ENCODE measurements at regions not wholly inside any gene's neighbourhood (a gene's known extent, or its start where the extent isn't known, plus 50 kb on each side); places are given as distances from the start of the nearest gene placed in this dataset.
A peak's percentile ranks its signal among the peaks of the same experiment; 100 is the strongest.

- no peak for DNase-seq
These were observed 80.7 kb upstream of the DUSP5 start for GRCh38 chr10:110416776-110417711.

- no peak for DNase-seq
These were observed 79.5 kb upstream of the DUSP5 start for GRCh38 chr10:110418218-110418617.

- no peak for DNase-seq
These were observed 78.4 kb upstream of the DUSP5 start for GRCh38 chr10:110419265-110419664.

- no peak for DNase-seq
These were observed 77.1 kb upstream of the DUSP5 start for GRCh38 chr10:110420401-110421193.

- DNase-seq: no peak
These were observed 76.1 kb upstream of the DUSP5 start for GRCh38 chr10:110421512-110422138.

GRCh38 chr10:110422548-110422947 lies 75.2 kb upstream of the DUSP5 start:
- DNase-seq: no peak

GRCh38 chr10:110423650-110424049 lies 74.1 kb upstream of the DUSP5 start:
- DNase-seq: no peak

GRCh38 chr10:110425684-110426293 lies 71.9 kb upstream of the DUSP5 start:
- DNase-seq: peak; percentile 81

GRCh38 chr10:110426294-110427181 lies 71.2 kb upstream of the DUSP5 start:
- peak; percentile 26 for DNase-seq

GRCh38 chr10:110429301-110429700 lies 68.4 kb upstream of the DUSP5 start:
- no peak for DNase-seq

GRCh38 chr10:110430340-110431273 lies 67.1 kb upstream of the DUSP5 start:
- no peak for DNase-seq

- no peak for DNase-seq
These were observed 66.0 kb upstream of the DUSP5 start for GRCh38 chr10:110431659-110432058.

- no peak for DNase-seq
These were observed 65.6 kb upstream of the DUSP5 start for GRCh38 chr10:110432084-110432483.

GRCh38 chr10:110432814-110433565 lies 64.7 kb upstream of the DUSP5 start:
- no peak for DNase-seq

- DNase-seq: no peak
These were observed 64.0 kb upstream of the DUSP5 start for GRCh38 chr10:110433740-110434139.

GRCh38 chr10:110434489-110435096 lies 63.1 kb upstream of the DUSP5 start:
- no peak for DNase-seq

GRCh38 chr10:110436554-110437350 lies 61.0 kb upstream of the DUSP5 start:
- DNase-seq: no peak

GRCh38 chr10:110437351-110437605 lies 60.4 kb upstream of the DUSP5 start:
- DNase-seq: no peak

GRCh38 chr10:110437761-110438341 lies 59.9 kb upstream of the DUSP5 start:
- DNase-seq: no peak
